Activated naive CD4-positive, alpha-beta T cell treated with anti-CD3 and anti-CD28 coated beads for 36 hours (primary cell): ENCODE measurements at regions not wholly inside any gene's neighbourhood (a gene's known extent, or its start where the extent isn't known, plus 50 kb on each side); places are given as distances from the start of the nearest gene placed in this dataset.

ENCODE experiments used
- CTCF ChIA-PET: fragments of 350-600 bp; sonication (Branson Sonifier 250); formaldehyde crosslinking; loops from one replicate; lab custom pipeline; 2021; ENCODE audit warnings: antibody characterized with exemption; lab: Charles Lee
- DNase-seq: peaks from one replicate; pipeline ENCODE4 v3.0.0-alpha.2; 2020
- H3K27ac Mint-ChIP-seq: one replicate; pipeline ENCODE4 v1.8.0; 2021; ENCODE audit warnings: mild to moderate bottlenecking, mixed read lengths
- H3K27me3 Mint-ChIP-seq: one replicate; pipeline ENCODE4 v1.8.0; 2021; ENCODE audit warnings: low read depth, mixed read lengths
- H3K36me3 Mint-ChIP-seq: one replicate; pipeline ENCODE4 v1.8.0; 2021; ENCODE audit warnings: low read depth, mixed read lengths
- H3K4me1 Mint-ChIP-seq: one replicate; pipeline ENCODE4 v1.8.0; 2021; ENCODE audit warnings: low read depth, mixed read lengths
- H3K4me3 Mint-ChIP-seq: one replicate; pipeline ENCODE4 v1.8.0; 2021; ENCODE audit warnings: mild to moderate bottlenecking, moderate library complexity, mixed read lengths
- H3K9me3 Mint-ChIP-seq: one replicate; pipeline ENCODE4 v1.8.0; 2021; ENCODE audit warnings: mixed read lengths
- intact Hi-C: fragments of 100-400 bp; cut with micrococcal nuclease; formaldehyde crosslinking; loops from one replicate; pipeline ENCODE4 v1.15.1; 2023

DNA sequence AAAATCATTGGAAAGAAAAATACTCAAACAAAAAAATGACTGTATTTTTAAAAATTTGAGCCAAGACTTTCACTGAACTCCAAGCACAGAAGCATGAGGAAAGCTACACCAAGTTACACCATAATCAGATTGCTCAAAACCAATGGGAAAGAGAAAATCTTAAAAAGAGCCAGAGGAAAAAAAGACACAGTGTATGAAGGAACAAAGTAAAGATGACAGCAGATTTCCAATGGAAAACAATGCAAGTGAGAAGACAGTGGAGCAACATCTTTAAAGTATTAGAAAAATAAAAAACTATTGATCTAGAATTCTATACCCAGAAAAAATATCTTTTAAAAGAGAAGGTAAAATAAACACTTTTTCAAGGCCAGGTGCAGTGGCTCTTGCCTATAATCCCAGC is 147.8 kb upstream of the ZBTB40 start:
- Mint-ChIP-seq H3K4me1 (no peaks in the 10 kb centered on the region), H3K4me3 (no peak overlapping the region), H3K27me3 (peaks cover 39% of the 10 kb centered on the region), H3K36me3 (no peaks in the 10 kb centered on the region), H3K27ac (no peak overlapping the region), H3K9me3 (peaks cover 4% of the 10 kb centered on the region)
- DNase-seq, result no peak
- intact Hi-C loops, result no loop called here
- CTCF ChIA-PET, result no interaction called here

- CTCF ChIA-PET, result interaction anchor here (0.6 to 1.1 kb wide), 3 partner anchors 21 to 178 kb away, joined by 3 to 8 read pairs (median 5); no protein-coding TSS in a partner anchor
- Mint-ChIP-seq H3K4me3 (no peak overlapping the region), H3K9me3 (peaks cover 3% of the 10 kb centered on the region), H3K27ac (no peak overlapping the region), H3K27me3 (peaks cover 17% of the 10 kb centered on the region), H3K36me3 (no peaks in the 10 kb centered on the region), H3K4me1 (no peaks in the 10 kb centered on the region)
- intact Hi-C loops, result no loop called here
- DNase-seq, result no peak
These were observed 142.1 kb upstream of the ZBTB40 start for GRCh38 chr1:22309572-22309971.

- H3K4me1 Mint-ChIP-seq, result no peaks in the 10 kb centered on the region
- peaks cover 3% of the 10 kb centered on the region for H3K9me3 Mint-ChIP-seq
- no peak overlapping the region for H3K4me3 Mint-ChIP-seq
- H3K36me3 Mint-ChIP-seq, result no peaks in the 10 kb centered on the region
- no peak overlapping the region for H3K27ac Mint-ChIP-seq
- intact Hi-C loops, result no loop called here
- H3K27me3 Mint-ChIP-seq, result peaks cover 18% of the 10 kb centered on the region
- no peak for DNase-seq
- CTCF ChIA-PET, result no interaction called here
These were observed 140.2 kb upstream of the ZBTB40 start for GRCh38 chr1:22311461-22311860.

GRCh38 chr1:22313321-22313720 is 138.3 kb upstream of the ZBTB40 start:
- H3K9me3 Mint-ChIP-seq, result peaks cover 3% of the 10 kb centered on the region
- CTCF ChIA-PET, result interaction anchor here (0.5 kb wide), 1 partner anchor 121 kb away, joined by 4 read pairs; no protein-coding TSS in a partner anchor
- peaks cover 17% of the 10 kb centered on the region for H3K27me3 Mint-ChIP-seq
- H3K36me3 Mint-ChIP-seq, result no peaks in the 10 kb centered on the region
- no peak overlapping the region for H3K4me3 Mint-ChIP-seq
- DNase-seq, result no peak
- intact Hi-C loops, result no loop called here
- H3K27ac Mint-ChIP-seq, result no peak overlapping the region
- H3K4me1 Mint-ChIP-seq, result no peaks in the 10 kb centered on the region

DNA sequence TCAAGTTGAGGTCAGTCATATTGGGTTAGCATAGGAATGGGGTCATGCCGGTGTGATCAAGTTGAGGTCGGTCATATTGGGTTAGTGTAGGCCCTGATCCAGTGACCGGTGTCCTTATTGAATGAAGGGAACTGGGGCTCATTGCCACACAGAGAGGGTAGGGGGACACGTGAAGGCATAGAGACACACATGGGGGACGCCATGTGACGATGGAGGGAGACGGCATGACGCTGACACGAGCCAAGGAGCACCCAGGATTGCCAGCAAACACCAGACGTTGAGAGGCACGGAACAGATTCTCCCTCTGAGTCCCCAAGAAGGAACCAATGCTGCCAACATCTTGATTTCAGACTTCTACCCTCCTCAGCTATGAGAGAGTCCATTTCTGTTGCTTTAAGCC is 136.9 kb upstream of the ZBTB40 start:
- intact Hi-C loops, result no loop called here
- H3K4me1 Mint-ChIP-seq, result no peaks in the 10 kb centered on the region
- CTCF ChIA-PET, result no interaction called here

GRCh38 chr1:22315315-22316078 is 136.2 kb upstream of the ZBTB40 start:
- intact Hi-C loops, result no loop called here
- Mint-ChIP-seq H3K36me3 (no peaks in the 10 kb centered on the region), H3K9me3 (no peaks in the 10 kb centered on the region), H3K27me3 (peaks cover 22% of the 10 kb centered on the region), H3K27ac (no peak overlapping the region), H3K4me3 (no peak overlapping the region), H3K4me1 (no peaks in the 10 kb centered on the region)
- CTCF ChIA-PET, result no interaction called here
- DNase-seq, result no peak

More for the DNA sequence above, 136.9 kb upstream of the ZBTB40 start:
- no peak for DNase-seq
- Mint-ChIP-seq H3K27ac (no peak overlapping the region), H3K36me3 (no peaks in the 10 kb centered on the region), H3K4me3 (no peak overlapping the region), H3K27me3 (peaks cover 22% of the 10 kb centered on the region), H3K9me3 (peaks cover under 1% of the 10 kb centered on the region)

GRCh38 chr1:22317231-22317919 is 134.3 kb upstream of the ZBTB40 start:
- DNase-seq, result peak; percentile 18
- CTCF ChIA-PET, result interaction anchor here (0.6 kb wide), 1 partner anchor 72 kb away, joined by 3 read pairs; no protein-coding TSS in a partner anchor
- Mint-ChIP-seq H3K36me3 (no peaks in the 10 kb centered on the region), H3K27ac (no peak overlapping the region), H3K4me1 (no peaks in the 10 kb centered on the region), H3K27me3 (peaks cover 22% of the 10 kb centered on the region), H3K4me3 (no peak overlapping the region), H3K9me3 (no peaks in the 10 kb centered on the region)
- intact Hi-C loops, result no loop called here

- Mint-ChIP-seq H3K9me3 (no peaks in the 10 kb centered on the region), H3K27me3 (peaks cover 22% of the 10 kb centered on the region), H3K36me3 (no peaks in the 10 kb centered on the region), H3K27ac (no peak overlapping the region), H3K4me3 (no peak overlapping the region), H3K4me1 (no peaks in the 10 kb centered on the region)
- CTCF ChIA-PET, result interaction anchor here (0.6 kb wide), 1 partner anchor 72 kb away, joined by 3 read pairs; no protein-coding TSS in a partner anchor
- intact Hi-C loops, result no loop called here
- no peak for DNase-seq
These were observed 133.8 kb upstream of the ZBTB40 start for GRCh38 chr1:22317920-22318243.

DNA sequence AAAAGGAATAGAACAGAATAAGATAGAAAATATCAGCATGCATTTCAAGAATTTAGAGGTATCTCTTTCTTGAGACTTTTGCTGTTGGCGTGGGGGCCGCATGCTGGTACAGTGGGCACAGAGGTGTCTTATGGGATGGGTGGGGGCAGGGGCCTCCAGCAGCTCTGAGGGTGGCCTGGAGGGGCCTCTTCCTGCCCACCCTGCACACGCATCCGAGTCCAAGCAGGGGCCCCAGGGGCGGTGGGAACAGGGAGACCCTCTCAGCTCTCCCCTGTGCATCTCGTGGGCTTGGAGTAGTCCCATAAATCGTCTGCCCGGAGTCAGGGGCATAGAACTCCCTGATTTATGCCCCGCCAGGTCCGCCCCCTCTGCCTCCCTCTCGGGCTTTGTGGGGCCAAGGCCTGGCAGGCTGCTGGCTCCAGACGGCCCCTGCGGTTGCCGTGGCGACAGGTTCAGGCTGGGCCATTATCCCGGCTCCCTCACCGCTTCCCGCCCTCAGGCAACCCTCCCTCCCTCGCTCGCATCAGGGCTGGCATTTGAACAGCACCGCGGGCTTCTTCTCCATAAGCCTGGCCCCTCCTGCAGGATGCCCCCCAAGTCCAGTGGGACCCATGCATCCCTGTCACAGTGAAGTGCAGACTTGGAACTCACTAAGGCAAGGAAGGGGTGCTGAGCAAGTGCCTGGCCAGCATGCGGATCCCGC is 133.2 kb upstream of the ZBTB40 start:
- no peak overlapping the region for H3K27ac Mint-ChIP-seq
- H3K36me3 Mint-ChIP-seq, result no peaks in the 10 kb centered on the region
- no peaks in the 10 kb centered on the region for H3K9me3 Mint-ChIP-seq
- no peak for DNase-seq
- CTCF ChIA-PET, result no interaction called here
- H3K4me1 Mint-ChIP-seq, result no peaks in the 10 kb centered on the region
- intact Hi-C loops, result no loop called here
- no peak overlapping the region for H3K4me3 Mint-ChIP-seq
- H3K27me3 Mint-ChIP-seq, result peaks cover 22% of the 10 kb centered on the region

DNA sequence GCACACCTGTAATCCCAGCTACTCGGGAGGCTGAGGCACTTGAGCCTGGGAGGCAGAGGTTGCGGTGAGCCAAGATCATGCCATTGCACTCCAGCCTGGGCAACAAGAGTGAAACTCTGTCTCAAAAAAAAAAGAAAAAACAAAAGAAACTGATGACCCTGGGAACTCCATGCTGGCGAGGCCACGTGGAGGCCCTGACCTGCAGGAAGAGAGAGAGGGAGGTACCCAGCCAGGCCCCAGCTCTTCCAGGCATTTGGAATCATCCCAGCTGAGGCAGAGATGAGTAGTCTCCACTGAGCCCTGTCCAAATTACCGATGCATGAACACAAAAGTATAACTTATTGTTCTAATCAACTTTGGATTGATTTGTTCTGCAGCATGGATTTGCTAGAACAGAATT is 132.0 kb upstream of the ZBTB40 start:
- CTCF ChIA-PET, result no interaction called here

GRCh38 chr1:22320587-22321344 is 130.9 kb upstream of the ZBTB40 start:
- Mint-ChIP-seq H3K27me3 (peaks cover 10% of the 10 kb centered on the region), H3K36me3 (no peaks in the 10 kb centered on the region), H3K4me1 (no peaks in the 10 kb centered on the region), H3K27ac (no peak overlapping the region), H3K4me3 (no peak overlapping the region), H3K9me3 (no peaks in the 10 kb centered on the region)
- DNase-seq, result no peak
- CTCF ChIA-PET, result interaction anchor here (0.6 kb wide), 2 partner anchors 145 to 357 kb away, joined by 3 read pairs; no protein-coding TSS in a partner anchor
- intact Hi-C loops, result no loop called here

More for the DNA sequence above, 132.0 kb upstream of the ZBTB40 start:
- intact Hi-C loops, result no loop called here
- Mint-ChIP-seq H3K27ac (no peak overlapping the region), H3K4me3 (no peak overlapping the region), H3K36me3 (no peaks in the 10 kb centered on the region), H3K9me3 (no peaks in the 10 kb centered on the region), H3K27me3 (peaks cover 17% of the 10 kb centered on the region), H3K4me1 (no peaks in the 10 kb centered on the region)
- DNase-seq, result no peak

DNA sequence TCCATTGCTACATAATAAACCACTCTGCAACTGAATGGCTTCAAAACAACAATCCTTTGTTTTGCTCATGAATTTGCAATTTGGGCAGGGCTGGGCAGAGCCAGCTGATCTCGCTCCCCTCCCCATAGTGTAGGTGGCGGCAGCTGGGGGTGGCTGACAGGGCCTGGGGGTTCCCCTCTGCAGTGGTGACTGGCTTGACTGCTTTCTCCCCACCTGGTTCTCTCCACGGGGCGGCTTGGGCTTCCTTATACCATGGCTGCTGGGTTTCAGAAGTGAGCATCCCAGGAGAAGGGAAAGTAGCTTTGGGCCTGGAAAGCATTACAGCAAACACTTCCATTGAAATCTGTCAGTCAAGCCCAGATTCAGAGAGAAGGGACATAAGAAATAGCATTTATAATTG is 129.7 kb upstream of the ZBTB40 start:
- Mint-ChIP-seq H3K27ac (no peak overlapping the region), H3K36me3 (no peaks in the 10 kb centered on the region), H3K4me3 (no peak overlapping the region), H3K4me1 (no peaks in the 10 kb centered on the region), H3K9me3 (no peaks in the 10 kb centered on the region), H3K27me3 (peaks cover 10% of the 10 kb centered on the region)
- DNase-seq, result no peak
- intact Hi-C loops, result no loop called here
- CTCF ChIA-PET, result no interaction called here
